Sigmoid colon (tissue), 6 donors: ENCODE measurements at regions not wholly inside any gene's neighbourhood (a gene's known extent, or its start where the extent isn't known, plus 50 kb on each side); places are given as distances from the start of the nearest gene placed in this dataset.

Source experiments
- DNase-seq: peaks from one replicate; pipeline ENCODE4 v3.0.0-alpha.2; 2019
- H3K27ac ChIP-seq, 4 donors: fragments of 200-600 bp; sonication (generic); one replicate each; pipeline ENCODE4 v1.5.1; 2016 to 2019; ENCODE audit warnings: mild to moderate bottlenecking in 1 of 4
- H3K27me3 ChIP-seq, 3 donors: fragments of 200-600 bp; sonication (generic); one replicate each; pipeline ENCODE4 v1.5.1; 2019; ENCODE audit warnings: mild to moderate bottlenecking in 1 of 3
- H3K36me3 ChIP-seq, 4 donors: fragments of 200-600 bp; sonication (generic); one replicate each; pipeline ENCODE4 v1.5.1; 2016 to 2019
- H3K4me1 ChIP-seq, 4 donors: fragments of 200-600 bp; sonication (generic); one replicate each; pipeline ENCODE4 v1.5.1; 2017 to 2019
- H3K4me3 ChIP-seq, 4 donors: fragments of 200-600 bp; sonication (generic); one replicate each; pipeline ENCODE4 v1.5.1; 2017 to 2019; ENCODE audit warnings: mild to moderate bottlenecking in 2 of 4, moderate library complexity in 1 of 4
- H3K9me3 ChIP-seq, 4 donors: fragments of 200-600 bp in 3 of 4; sonication (generic) in 3 of 4; one replicate each; pipeline versions ENCODE4 v1.5.1 to v1.6.1; 2013 to 2019
- EP300 ChIP-seq, 4 donors: sonication (generic); formaldehyde crosslinking; IDR thresholded peaks; one replicate each; pipeline ENCODE4 v1.6.1; 2017; ENCODE audit warnings: antibody characterized with exemption in 4 of 4
- POLR2A ChIP-seq, 2 donors: fragments of 450-650 bp; IDR thresholded peaks; one replicate each; pipeline ENCODE4 v1.6.1; 2016; ENCODE audit warnings: antibody characterized with exemption in 2 of 2, mild to moderate bottlenecking in 2 of 2, moderate library complexity in 2 of 2
- POLR2AphosphoS5 ChIP-seq, 4 donors: sonication (generic); formaldehyde crosslinking; IDR thresholded peaks; one replicate each; pipeline ENCODE4 v1.6.1; 2017; ENCODE audit warnings: antibody characterized with exemption in 4 of 4
- WGBS, 2 donors: extraction: QIAGEN DNeasy Blood & Tissue Kit; methylation state at CpG; one replicate each; pipeline ENCODE4 v1.1.7; 2013; 5-methylcytosine and 5-hydroxymethylcytosine counted together
- intact Hi-C: fragments of 100-400 bp; cut with DNase I; formaldehyde crosslinking; loops from one replicate; pipeline ENCODE4 v1.15.1; 2023
- TF ChIP-seq, protein P1 (sequence below), 4 experiments: fragments of 450-650 bp in 3 of 4; fragments of 200-600 bp in 1 of 4; IDR thresholded peaks; one replicate each; pipeline ENCODE4 v1.5.1; 2016 to 2019; ENCODE audit warnings: antibody characterized with exemption in 4 of 4, mild to moderate bottlenecking in 3 of 4, moderate library complexity in 2 of 4
- donor health status: healthy with polysubstance abuse.
- donor health status: healthy.

DNA sequence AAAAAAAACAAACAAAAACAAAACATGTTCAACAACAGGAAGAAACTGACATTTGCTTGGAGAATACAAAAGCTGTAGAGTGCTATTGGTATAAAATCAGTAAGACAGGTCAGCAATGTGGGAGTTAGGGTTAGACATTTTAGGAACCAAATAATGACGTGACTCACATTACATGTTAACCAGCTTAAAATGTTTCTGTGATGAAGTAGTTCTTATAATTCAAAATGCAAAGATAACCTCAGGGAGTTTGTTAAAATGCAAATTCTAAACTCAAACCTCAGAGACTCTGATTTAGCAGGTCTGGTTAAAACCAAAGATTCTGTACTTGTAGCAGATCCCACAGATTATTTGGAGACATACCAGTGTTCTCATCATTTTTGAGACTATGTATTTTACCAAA is 549.4 kb upstream of the SLITRK1 start:
- no peak for DNase-seq
- no peaks in the 10 kb centered on the region for H3K9me3 ChIP-seq
- H3K36me3 ChIP-seq: no peaks in the 10 kb centered on the region
- TF ChIP-seq, protein P1, sequence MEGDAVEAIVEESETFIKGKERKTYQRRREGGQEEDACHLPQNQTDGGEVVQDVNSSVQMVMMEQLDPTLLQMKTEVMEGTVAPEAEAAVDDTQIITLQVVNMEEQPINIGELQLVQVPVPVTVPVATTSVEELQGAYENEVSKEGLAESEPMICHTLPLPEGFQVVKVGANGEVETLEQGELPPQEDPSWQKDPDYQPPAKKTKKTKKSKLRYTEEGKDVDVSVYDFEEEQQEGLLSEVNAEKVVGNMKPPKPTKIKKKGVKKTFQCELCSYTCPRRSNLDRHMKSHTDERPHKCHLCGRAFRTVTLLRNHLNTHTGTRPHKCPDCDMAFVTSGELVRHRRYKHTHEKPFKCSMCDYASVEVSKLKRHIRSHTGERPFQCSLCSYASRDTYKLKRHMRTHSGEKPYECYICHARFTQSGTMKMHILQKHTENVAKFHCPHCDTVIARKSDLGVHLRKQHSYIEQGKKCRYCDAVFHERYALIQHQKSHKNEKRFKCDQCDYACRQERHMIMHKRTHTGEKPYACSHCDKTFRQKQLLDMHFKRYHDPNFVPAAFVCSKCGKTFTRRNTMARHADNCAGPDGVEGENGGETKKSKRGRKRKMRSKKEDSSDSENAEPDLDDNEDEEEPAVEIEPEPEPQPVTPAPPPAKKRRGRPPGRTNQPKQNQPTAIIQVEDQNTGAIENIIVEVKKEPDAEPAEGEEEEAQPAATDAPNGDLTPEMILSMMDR (IDR thresholded peaks at IDR 0.05): no peak
- no peak for TF ChIP-seq POLR2AphosphoS5 (IDR thresholded peaks at IDR 0.05)
- TF ChIP-seq POLR2A (IDR thresholded peaks at IDR 0.05): no peak
- no peak for TF ChIP-seq EP300 (IDR thresholded peaks at IDR 0.05)
- WGBS, 2 donors: 68 to 76% methylated on average over 1 of the region's 1 CpG
- H3K27me3 ChIP-seq: no peaks in the 10 kb centered on the region
- H3K27ac ChIP-seq: no peak overlapping the region
- H3K4me1 ChIP-seq: no peaks in the 10 kb centered on the region
- intact Hi-C loops: no loop called here
- H3K4me3 ChIP-seq: no peak overlapping the region

DNA sequence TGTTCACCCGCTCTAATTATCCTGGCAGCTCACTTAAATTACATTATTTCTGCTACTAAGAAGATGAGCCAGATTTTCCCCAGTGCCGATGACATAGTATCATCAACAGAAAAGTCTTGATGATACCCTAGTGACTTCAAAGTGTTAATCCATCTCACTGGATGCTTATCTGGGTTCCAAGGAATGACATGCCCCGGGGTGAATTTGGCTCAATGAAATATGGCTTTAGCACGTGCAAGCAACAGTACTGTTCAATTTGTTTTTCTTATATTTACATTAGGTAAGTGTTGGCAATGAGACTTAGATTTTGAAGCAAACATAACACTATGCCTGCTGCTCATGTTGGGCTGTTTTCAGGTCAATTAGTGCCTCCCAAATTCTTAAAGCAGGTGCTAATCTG is 548.2 kb upstream of the SLITRK1 start:
- Histone ChIP-seq H3K4me3 (no peak overlapping the region), H3K9me3 (no peaks in the 10 kb centered on the region), H3K36me3 (no peaks in the 10 kb centered on the region), H3K27me3 (no peaks in the 10 kb centered on the region), H3K27ac (no peak overlapping the region), H3K4me1 (no peaks in the 10 kb centered on the region)
- no peak for DNase-seq
- no peak for TF ChIP-seq EP300 (IDR thresholded peaks at IDR 0.05)
- TF ChIP-seq POLR2A (IDR thresholded peaks at IDR 0.05): no peak
- TF ChIP-seq POLR2AphosphoS5 (IDR thresholded peaks at IDR 0.05): no peak
- TF ChIP-seq, protein P1 (IDR thresholded peaks at IDR 0.05): no peak
- intact Hi-C loops: no loop called here
- WGBS, 2 donors: 57 to 68% methylated on average over 4 of the region's 4 CpGs

- WGBS, 2 donors: 42 to 68% methylated on average over 2 of the region's 2 CpGs
- Histone ChIP-seq H3K27me3 (no peaks in the 10 kb centered on the region), H3K4me3 (no peak overlapping the region), H3K4me1 (no peaks in the 10 kb centered on the region), H3K9me3 (no peaks in the 10 kb centered on the region), H3K36me3 (no peaks in the 10 kb centered on the region), H3K27ac (no peak overlapping the region)
- intact Hi-C loops: no loop called here
- TF ChIP-seq EP300 (IDR thresholded peaks at IDR 0.05) (no peak), POLR2A (IDR thresholded peaks at IDR 0.05) (no peak), POLR2AphosphoS5 (IDR thresholded peaks at IDR 0.05) (no peak)
- TF ChIP-seq, protein P1 (IDR thresholded peaks at IDR 0.05): no peak
- no peak for DNase-seq
These were observed 547.7 kb upstream of the SLITRK1 start for GRCh38 chr13:84430015-84430414.

DNA sequence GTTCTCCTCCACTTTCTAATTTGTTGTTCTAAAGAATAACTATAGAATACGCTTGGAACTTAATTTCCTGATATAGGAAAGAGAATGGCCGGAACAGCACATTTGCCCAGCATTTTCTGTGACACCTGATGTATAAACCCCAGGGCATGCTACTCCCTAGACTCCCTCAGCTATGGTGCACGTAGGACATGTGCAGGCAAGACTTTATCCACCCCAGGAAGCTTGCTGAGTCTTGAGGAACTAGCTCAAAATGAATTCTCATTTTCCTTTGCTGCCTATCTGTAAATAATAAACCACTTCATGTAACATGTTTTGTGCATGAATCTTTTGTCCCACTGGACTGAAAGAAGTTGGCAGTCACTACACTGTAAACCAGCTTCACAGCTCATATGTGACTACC is 535.8 kb upstream of the SLITRK1 start:
- no peaks in the 10 kb centered on the region for H3K9me3 ChIP-seq
- 55 to 68% methylated on average over 3 of the region's 3 CpGs for WGBS, 2 donors
- H3K36me3 ChIP-seq: no peaks in the 10 kb centered on the region
- DNase-seq: no peak
- H3K4me1 ChIP-seq: no peaks in the 10 kb centered on the region
- intact Hi-C loops: no loop called here
- TF ChIP-seq POLR2AphosphoS5 (IDR thresholded peaks at IDR 0.05): no peak
- no peak for TF ChIP-seq EP300 (IDR thresholded peaks at IDR 0.05)
- TF ChIP-seq, protein P1 (IDR thresholded peaks at IDR 0.05): no peak
- no peak for TF ChIP-seq POLR2A (IDR thresholded peaks at IDR 0.05)
- H3K27ac ChIP-seq: no peak overlapping the region
- no peak overlapping the region for H3K4me3 ChIP-seq
- no peaks in the 10 kb centered on the region for H3K27me3 ChIP-seq

DNA sequence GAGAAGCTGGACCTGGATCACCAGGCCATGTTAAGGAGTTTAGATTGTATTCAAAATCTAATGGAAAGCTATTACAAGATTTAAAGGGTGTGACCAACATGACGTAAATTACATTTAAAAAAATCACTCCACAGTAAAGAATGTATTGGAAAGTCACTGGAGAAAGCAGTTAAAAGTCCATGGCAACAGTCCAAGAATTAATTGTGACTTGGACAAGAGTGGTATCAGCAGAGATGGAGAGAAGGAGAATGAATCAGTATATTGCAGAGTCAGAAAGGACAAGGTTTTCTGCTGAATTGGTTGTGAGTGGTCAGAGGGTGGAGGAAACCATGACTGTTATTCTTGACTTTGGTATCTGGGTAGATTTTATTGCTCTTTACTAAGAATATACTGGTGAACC is 535.1 kb upstream of the SLITRK1 start:
- Histone ChIP-seq H3K9me3 (no peaks in the 10 kb centered on the region), H3K27ac (no peak overlapping the region), H3K4me3 (no peak overlapping the region), H3K36me3 (no peaks in the 10 kb centered on the region), H3K4me1 (no peaks in the 10 kb centered on the region), H3K27me3 (no peaks in the 10 kb centered on the region)
- no peak for DNase-seq
- WGBS, 2 donors: 79 to 81% methylated on average over 1 of the region's 1 CpG
- TF ChIP-seq, protein P1 (IDR thresholded peaks at IDR 0.05): no peak
- no peak for TF ChIP-seq EP300 (IDR thresholded peaks at IDR 0.05)
- TF ChIP-seq POLR2AphosphoS5 (IDR thresholded peaks at IDR 0.05): no peak
- no peak for TF ChIP-seq POLR2A (IDR thresholded peaks at IDR 0.05)
- intact Hi-C loops: no loop called here
